GM23338 (cell line): ENCODE measurements at regions not wholly inside any gene's neighbourhood (a gene's known extent, or its start where the extent isn't known, plus 50 kb on each side); places are given as distances from the start of the nearest gene placed in this dataset.

ENCODE experiments used
- ATAC-seq: fragments of 200-7000 bp; cut with Tn5 transposase; 3 replicates; pipeline ENCODE4 v1.9.1; 2020
- DNase-seq: peaks from one replicate; pipeline ENCODE4 v3.0.0-alpha.2; 2015; ENCODE audit warnings: low spot score
- H2AFZ ChIP-seq: fragments of 200-600 bp; sonication (generic); 2 replicates; pipeline ENCODE4 v1.8.0; 2016; ENCODE audit warnings: antibody characterized with exemption, mild to moderate bottlenecking, moderate library complexity
- H3F3A ChIP-seq: fragments of 200-600 bp; sonication (generic); replicated peaks from 2 replicates; pipeline ENCODE4 v1.8.0; 2017; ENCODE audit warnings: antibody characterized with exemption, mixed run types, low read depth
- H3K27ac ChIP-seq: fragments of 200-600 bp; sonication (generic); 2 replicates; pipeline ENCODE4 v1.6.1; 2016; ENCODE audit warnings: low read depth
- H3K27me3 ChIP-seq: fragments of 200-600 bp; sonication (generic); 2 replicates; pipeline ENCODE4 v1.8.0; 2016; ENCODE audit warnings: mild to moderate bottlenecking, mixed run types, moderate library complexity; ENCODE audit not compliant: insufficient read depth
- H3K36me3 ChIP-seq: fragments of 200-600 bp; sonication (generic); 2 replicates; pipeline ENCODE4 v1.8.0; 2016; ENCODE audit warnings: mild to moderate bottlenecking; ENCODE audit not compliant: insufficient read depth
- H3K4me1 ChIP-seq: fragments of 200-600 bp; sonication (generic); 2 replicates; pipeline ENCODE4 v1.8.0; 2016; ENCODE audit warnings: mild to moderate bottlenecking, moderate library complexity; ENCODE audit not compliant: insufficient read depth
- H3K4me2 ChIP-seq: fragments of 200-600 bp; sonication (generic); 2 replicates; pipeline ENCODE4 v1.7.1; 2017; ENCODE audit warnings: mixed run types
- H3K4me3 ChIP-seq: fragments of 200-600 bp; sonication (generic); 2 replicates; pipeline ENCODE4 v1.6.1; 2016; ENCODE audit warnings: mixed run types
- H3K79me2 ChIP-seq: fragments of 200-600 bp; sonication (generic); replicated peaks from 2 replicates; pipeline ENCODE4 v1.8.0; 2017; ENCODE audit warnings: mild to moderate bottlenecking; ENCODE audit not compliant: insufficient read depth
- H3K9me2 ChIP-seq: fragments of 200-600 bp; sonication (generic); 2 replicates; pipeline ENCODE4 v1.8.0; 2017; ENCODE audit not compliant: insufficient read depth
- H4K20me1 ChIP-seq: fragments of 200-600 bp; sonication (generic); replicated peaks from 2 replicates; pipeline ENCODE4 v1.8.0; 2017; ENCODE audit warnings: mild to moderate bottlenecking; ENCODE audit not compliant: insufficient read depth
- H3K27ac Mint-ChIP-seq: 2 replicates; pipeline ENCODE4 v1.8.0; 2020; ENCODE audit warnings: inconsistent platforms, mild to moderate bottlenecking, moderate library complexity, mixed read lengths
- H3K27me3 Mint-ChIP-seq: 3 replicates; pipeline ENCODE4 v1.8.0; 2022; ENCODE audit warnings: low read depth, mild to moderate bottlenecking, moderate library complexity, mixed read lengths, inconsistent platforms; ENCODE audit not compliant: insufficient read depth, poor library complexity
- H3K36me3 Mint-ChIP-seq: 3 replicates; pipeline ENCODE4 v1.8.0; 2021; ENCODE audit warnings: low read depth, mild to moderate bottlenecking, inconsistent platforms, moderate library complexity, mixed read lengths
- H3K4me1 Mint-ChIP-seq: 3 replicates; pipeline ENCODE4 v1.8.0; 2020; ENCODE audit warnings: mild to moderate bottlenecking, inconsistent platforms, mixed read lengths
- H3K4me3 Mint-ChIP-seq: 3 replicates; pipeline ENCODE4 v1.8.0; 2021; ENCODE audit warnings: moderate library complexity, mild to moderate bottlenecking, inconsistent platforms, mixed read lengths
- H3K9me3 Mint-ChIP-seq: 3 replicates; pipeline ENCODE4 v1.8.0; 2020; ENCODE audit warnings: moderate library complexity, mild to moderate bottlenecking, inconsistent platforms, mixed read lengths
- CREB1 ChIP-seq: fragments of 250-450 bp; sonication (Bioruptor Pico); IDR thresholded peaks from 2 replicates; pipeline ENCODE4 v1.5.0; 2020; ENCODE audit warnings: low read depth, mild to moderate bottlenecking, moderate library complexity
- CTCF ChIP-seq, 2 experiments: fragments of 200-600 bp in 1 of 2; sonication (generic) in 1 of 2; conservative IDR thresholded peaks; 2 replicates each; pipeline versions ENCODE4 v1.5.1 to v1.6.1; 2016 to 2017; ENCODE audit warnings: antibody characterized with exemption in 2 of 2, low read depth in 2 of 2, mild to moderate bottlenecking in 2 of 2, moderate library complexity in 1 of 2
- EZH2 ChIP-seq: fragments of 200-600 bp; sonication (generic); IDR thresholded peaks from one replicate; pipeline ENCODE4 v1.8.0; 2017; ENCODE audit warnings: antibody characterized with exemption, mild to moderate bottlenecking, low read depth; ENCODE audit not compliant: unreplicated experiment
- JUNB ChIP-seq: IDR thresholded peaks from one replicate; pipeline ENCODE4 v1.6.1; 2016; ENCODE audit warnings: antibody characterized with exemption; ENCODE audit not compliant: unreplicated experiment
- NANOG ChIP-seq: IDR thresholded peaks from 2 replicates; pipeline ENCODE4 v1.6.1; 2016; ENCODE audit warnings: antibody characterized with exemption, borderline replicate concordance
- POLR2AphosphoS5 ChIP-seq: IDR thresholded peaks from 2 replicates; pipeline ENCODE4 v1.6.1; 2016; ENCODE audit warnings: antibody characterized with exemption, low read depth
- REST ChIP-seq: IDR thresholded peaks from one replicate; pipeline ENCODE4 v1.6.1; 2018; ENCODE audit warnings: antibody characterized with exemption; ENCODE audit not compliant: unreplicated experiment
- STAT1 ChIP-seq: IDR thresholded peaks from one replicate; pipeline ENCODE4 v1.6.1; 2016; ENCODE audit warnings: antibody characterized with exemption; ENCODE audit not compliant: unreplicated experiment
- ZNF114 ChIP-seq: fragments of 250-450 bp; sonication (Bioruptor Pico); IDR thresholded peaks from 2 replicates; pipeline ENCODE4 v1.5.0; 2020; ENCODE audit warnings: mild to moderate bottlenecking, moderate library complexity
- ZNF462 ChIP-seq: fragments of 250-450 bp; sonication (Bioruptor Pico); IDR thresholded peaks from 2 replicates; pipeline ENCODE4 v1.5.0; 2020; ENCODE audit warnings: mild to moderate bottlenecking, moderate library complexity

- no peaks in the 10 kb centered on the region for H3K4me1 ChIP-seq
- no peak overlapping the region for H3K27ac Mint-ChIP-seq
- H3K27me3 ChIP-seq: no peaks in the 10 kb centered on the region
- H3K9me3 Mint-ChIP-seq: peaks cover 4% of the 10 kb centered on the region
- no peaks in the 10 kb centered on the region for H4K20me1 ChIP-seq
- H3K79me2 ChIP-seq: no peaks in the 10 kb centered on the region
- TF ChIP-seq ZNF114 (CRISPR knock-in tag) (no peak), REST (no peak), POLR2AphosphoS5 (no peak), NANOG (no peak), EZH2 (no peak), STAT1 (no peak), CREB1 (CRISPR knock-in tag) (no peak), CTCF (conservative IDR thresholded peaks at IDR 0.05; ENCODE audit: low read depth in 2 of 2) (no peak), JUNB (no peak), ZNF462 (CRISPR knock-in tag) (no peak)
- H3F3A ChIP-seq: no peaks in the 10 kb centered on the region
- no peak for DNase-seq
- no peaks in the 10 kb centered on the region for H3K36me3 ChIP-seq
- peaks cover 4% of the 10 kb centered on the region; the same call in 1 of the 3 replicates for H3K36me3 Mint-ChIP-seq
- no peak overlapping the region for H3K4me3 ChIP-seq
- peaks cover 5% of the 10 kb centered on the region for H3K27me3 Mint-ChIP-seq
- no peak overlapping the region for H3K4me2 ChIP-seq
- H3K27ac ChIP-seq: no peak overlapping the region
- no peak overlapping the region for H3K4me3 Mint-ChIP-seq
- H3K9me2 ChIP-seq: no peaks in the 10 kb centered on the region
- ATAC-seq: no peak
- no peak overlapping the region for H2AFZ ChIP-seq
- no peaks in the 10 kb centered on the region for H3K4me1 Mint-ChIP-seq
Measured at GRCh38 chr7:136605532-136606329, 262.7 kb upstream of the CHRM2 start.
